K562 (cell line): ENCODE measurements at regions not wholly inside any gene's neighbourhood (a gene's known extent, or its start where the extent isn't known, plus 50 kb on each side); places are given as distances from the start of the nearest gene placed in this dataset.
A peak's percentile ranks its signal among the peaks of the same experiment; 100 is the strongest.

Experiments used
- ATAC-seq: fragments of 200-7000 bp; cut with Tn5 transposase; 3 replicates; pipeline ENCODE4 v1.9.1; 2020; ENCODE audit warnings: moderate library complexity
- BruUV-seq: library from RNA; stranded (reverse); fragments of 400-500 nt; replicated peaks from 2 replicates; lab custom pipeline; 2021; lab: Mats Ljungman, UMichigan
- CTCF ChIA-PET: fragments of 300-600 bp; formaldehyde crosslinking; extraction: SDS; loops from one replicate; lab custom pipeline; 2021; ENCODE audit warnings: low intra/inter-chr PET ratio; lab: Yijun Ruan, JAX
- POLR2A ChIA-PET: fragments of 300-600, 350-650 bp; sonication (Branson Sonifier 250); formaldehyde crosslinking; extraction: SDS; loops from one replicate; lab custom pipeline; 2021; ENCODE audit warnings: antibody characterized with exemption, inconsistent platforms; lab: Yijun Ruan, JAX
- DNase-seq, 4 experiments: peaks; one replicate each; pipeline versions ENCODE4 v3.0.0 to v3.0.0-alpha.2; 2011 to 2018; ENCODE audit warnings: low spot score in 3 of 4, mixed read lengths in 3 of 4; ENCODE audit errors: extremely low read depth in 1 of 4
- FAIRE-seq: peaks from 2 replicates; lab custom pipeline; 2011; peaks lifted over from hg19 to GRCh38; lab: Jason Lieb, UNC
- H2AFZ ChIP-seq: 2 replicates; pipeline ENCODE4 v1.6.0; 2011; ENCODE audit warnings: low read depth, low read length, control low read depth, inconsistent platforms
- H3K27ac ChIP-seq: fragments of 200-600 bp; 3 replicates; pipeline ENCODE4 v1.8.0; 2011; ENCODE audit warnings: low read depth, mild to moderate bottlenecking, control low read depth, inconsistent platforms, low read length, moderate library complexity, mixed read lengths; ENCODE audit errors: extremely low read depth
- H3K27me3 ChIP-seq, 2 experiments: fragments of 300-600 bp in 1 of 2; 2 replicates in 1 of 2; 3 replicates in 1 of 2; pipeline versions ENCODE4 v1.6.0 to v1.8.0; 2011; ENCODE audit warnings: inconsistent platforms in 2 of 2, low read length in 2 of 2, mild to moderate bottlenecking in 1 of 2, mixed read lengths in 1 of 2, moderate library complexity in 1 of 2; ENCODE audit not compliant: control insufficient read depth in 2 of 2, insufficient read depth in 2 of 2
- H3K36me3 ChIP-seq: fragments of 300-600 bp; 3 replicates; pipeline ENCODE4 v1.8.0; 2011; ENCODE audit warnings: mild to moderate bottlenecking, low read length, inconsistent platforms; ENCODE audit not compliant: control insufficient read depth, insufficient read depth
- H3K4me1 ChIP-seq, 2 experiments: fragments of 200-600 bp in 1 of 2; replicated peaks in 1 of 2; 2 replicates in 1 of 2; 3 replicates in 1 of 2; pipeline versions ENCODE4 v1.5.1 to v1.8.0; 2011; ENCODE audit warnings: inconsistent platforms in 2 of 2, low read length in 2 of 2, mild to moderate bottlenecking in 1 of 2, mixed read lengths in 1 of 2, moderate library complexity in 1 of 2; ENCODE audit not compliant: control insufficient read depth in 2 of 2, insufficient read depth in 2 of 2
- H3K4me2 ChIP-seq: 2 replicates; pipeline ENCODE4 v1.6.1; 2011; ENCODE audit warnings: low read length, control low read depth, inconsistent platforms, mixed read lengths; ENCODE audit not compliant: insufficient read depth
- H3K4me3 ChIP-seq: fragments of 200-600 bp; sonication (generic), shearing (Covaris generic); 2 replicates; pipeline ENCODE4 v1.5.1; 2016; ENCODE audit warnings: control low read depth, inconsistent platforms
- H3K79me2 ChIP-seq: fragments of 200-600 bp; 3 replicates; pipeline ENCODE4 v1.8.0; 2011; ENCODE audit warnings: low read length, inconsistent platforms; ENCODE audit not compliant: control insufficient read depth, insufficient read depth
- H3K9ac ChIP-seq, 2 experiments: 2 replicates each; pipeline versions ENCODE4 v1.6.0 to v1.6.1; 2011; ENCODE audit warnings: low read depth in 2 of 2, low read length in 2 of 2, control low read depth in 1 of 2, inconsistent platforms in 1 of 2, mild to moderate bottlenecking in 1 of 2, mixed read lengths in 1 of 2; ENCODE audit not compliant: insufficient read depth in 1 of 2
- H3K9me1 ChIP-seq: one replicate; pipeline ENCODE4 v1.6.0; 2011; ENCODE audit warnings: inconsistent platforms, mild to moderate bottlenecking, low read length, moderate library complexity; ENCODE audit not compliant: control insufficient read depth, insufficient read depth
- H3K9me3 ChIP-seq: replicated peaks from 2 replicates; pipeline ENCODE4 v1.5.1; 2011; ENCODE audit warnings: low read depth, low read length, inconsistent platforms; ENCODE audit not compliant: control insufficient read depth, insufficient read depth
- H4K20me1 ChIP-seq: replicated peaks from 2 replicates; pipeline ENCODE4 v1.6.1; 2011; ENCODE audit warnings: low read length, inconsistent platforms, mixed read lengths; ENCODE audit not compliant: control insufficient read depth, insufficient read depth
- FOSL1 ChIP-seq: fragments of 200-800 bp; sonication (Bioruptor generic); conservative IDR thresholded peaks from 2 replicates; pipeline ENCODE4 v1.6.1; 2016; ENCODE audit warnings: missing genetic modification characterization, missing compliant biosample characterization
- JUND ChIP-seq, 2 experiments: IDR thresholded peaks; 2 replicates in 1 of 2; 3 replicates in 1 of 2; pipeline ENCODE4 v1.6.1; 2011; ENCODE audit warnings: borderline replicate concordance in 2 of 2, low read depth in 2 of 2, low read length in 2 of 2, improper control_type of control experiment in 1 of 2, missing biosample characterization in 1 of 2, missing genetic modification characterization in 1 of 2, missing genetic modification reagents in 1 of 2
- MCM2 ChIP-seq: fragments of 450-650 bp; IDR thresholded peaks from 2 replicates; pipeline ENCODE4 v1.6.1; 2017; ENCODE audit warnings: low read depth, mild to moderate bottlenecking
- ZNF586 ChIP-seq: fragments of 450-650 bp; formaldehyde crosslinking; conservative IDR thresholded peaks from 2 replicates; pipeline ENCODE4 v1.4.0; 2020; ENCODE audit warnings: mild to moderate bottlenecking, moderate library complexity
- ZNF592 ChIP-seq: fragments of 450-650 bp; IDR thresholded peaks from 2 replicates; pipeline ENCODE4 v1.6.1; 2017; ENCODE audit warnings: antibody characterized with exemption, mild to moderate bottlenecking
- WGBS: fragments of 100-300 bp; shearing (Covaris generic); methylation state at CpG from one replicate; pipeline ENCODE4 v1.1.6; 2016; ENCODE audit warnings: low coverage, mixed read lengths; ENCODE audit not compliant: insufficient coverage; ENCODE audit errors: missing lambda C conversion rate; 5-methylcytosine and 5-hydroxymethylcytosine counted together
- in situ Hi-C: fragments of 300-500 bp; cut with MboI; formaldehyde crosslinking; loops from 4 replicates; pipeline ENCODE4 v1.15.0; 2018; ENCODE audit warnings: inconsistent platforms, mixed read lengths
- intact Hi-C: fragments of 100-400 bp; cut with micrococcal nuclease; formaldehyde crosslinking; loops from 2 replicates; pipeline ENCODE4 v1.14.2; 2022
- TF ChIP-seq, protein P1 (sequence below): fragments of 450-650 bp; IDR thresholded peaks from 2 replicates; pipeline ENCODE4 v1.7.0; 2016; ENCODE audit warnings: borderline replicate concordance

- Histone ChIP-seq H3K9me1 (no peaks in the 10 kb centered on the region), H4K20me1 (no peaks in the 10 kb centered on the region), H3K4me1 (peaks cover 0 to 3% of the 10 kb centered on the region in 2 experiments; a peak in 1 of 5 replicates), H3K4me2 (no peak overlapping the region), H3K9me3 (no peaks in the 10 kb centered on the region), H2AFZ (no peak overlapping the region)
- 13% methylated on average over 3 of the region's 3 CpGs for WGBS
- POLR2A ChIA-PET = interaction anchor here (0.6 kb wide), 1 partner anchor 74 kb away, joined by 3 read pairs; no protein-coding TSS in a partner anchor
- in situ Hi-C loops = no loop called here
- TF ChIP-seq FOSL1 (tag) (peak; percentile 52), ZNF586 (CRISPR knock-in tag) (no peak)
- TF ChIP-seq, all 486 proteins: peak for 1
- Histone ChIP-seq H3K79me2 (no peaks in the 10 kb centered on the region), H3K27me3 (no peaks in the 10 kb centered on the region), H3K4me3 (no peak overlapping the region), H3K27ac (no peak overlapping the region), H3K36me3 (no peaks in the 10 kb centered on the region), H3K9ac (no peak overlapping the region)
- CTCF ChIA-PET = interaction anchor here (0.6 kb wide), 1 partner anchor 381 kb away, joined by 4 read pairs; no protein-coding TSS in a partner anchor
- ATAC-seq (no peak), DNase-seq (no peak), FAIRE-seq (no peak)
- intact Hi-C loops = no loop called here
- no TSS peak for BruUV-seq
Measured at GRCh38 chr1:99557546-99558202, 88.2 kb upstream of the PALMD start.

- Histone ChIP-seq H3K27ac (no peak overlapping the region), H3K9ac (no peak overlapping the region), H2AFZ (peak overlapping the region; percentile 12; the same call in 1 of the 2 replicates), H3K36me3 (no peaks in the 10 kb centered on the region), H3K27me3 (no peaks in the 10 kb centered on the region), H3K79me2 (no peaks in the 10 kb centered on the region), H3K4me3 (no peak overlapping the region), H3K9me3 (no peaks in the 10 kb centered on the region), H3K4me1 (peaks cover 0 to 3% of the 10 kb centered on the region in 2 experiments; a peak in 1 of 5 replicates), H3K9me1 (no peaks in the 10 kb centered on the region), H3K4me2 (no peak overlapping the region), H4K20me1 (no peaks in the 10 kb centered on the region)
- no peak for ATAC-seq
- WGBS = 58% methylated on average over 2 of the region's 2 CpGs
- POLR2A ChIA-PET = no interaction called here
- in situ Hi-C loops = no loop called here
- DNase-seq = no peak
- FAIRE-seq = no peak
- CTCF ChIA-PET = no interaction called here
- BruUV-seq = no TSS peak
- intact Hi-C loops = no loop called here
- TF ChIP-seq, protein P1, sequence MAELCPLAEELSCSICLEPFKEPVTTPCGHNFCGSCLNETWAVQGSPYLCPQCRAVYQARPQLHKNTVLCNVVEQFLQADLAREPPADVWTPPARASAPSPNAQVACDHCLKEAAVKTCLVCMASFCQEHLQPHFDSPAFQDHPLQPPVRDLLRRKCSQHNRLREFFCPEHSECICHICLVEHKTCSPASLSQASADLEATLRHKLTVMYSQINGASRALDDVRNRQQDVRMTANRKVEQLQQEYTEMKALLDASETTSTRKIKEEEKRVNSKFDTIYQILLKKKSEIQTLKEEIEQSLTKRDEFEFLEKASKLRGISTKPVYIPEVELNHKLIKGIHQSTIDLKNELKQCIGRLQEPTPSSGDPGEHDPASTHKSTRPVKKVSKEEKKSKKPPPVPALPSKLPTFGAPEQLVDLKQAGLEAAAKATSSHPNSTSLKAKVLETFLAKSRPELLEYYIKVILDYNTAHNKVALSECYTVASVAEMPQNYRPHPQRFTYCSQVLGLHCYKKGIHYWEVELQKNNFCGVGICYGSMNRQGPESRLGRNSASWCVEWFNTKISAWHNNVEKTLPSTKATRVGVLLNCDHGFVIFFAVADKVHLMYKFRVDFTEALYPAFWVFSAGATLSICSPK = no peak
- TF ChIP-seq JUND (IDR thresholded peaks at IDR 0.05; ENCODE audit: borderline replicate concordance, low read depth, low read length) = no peak
- no peak for TF ChIP-seq JUND (tag; IDR thresholded peaks at IDR 0.05; ENCODE audit: borderline replicate concordance, low read depth, low read length)
- no peak for TF ChIP-seq MCM2
- no peak for TF ChIP-seq ZNF592
Measured at GRCh38 chr1:99559166-99559565, 86.7 kb upstream of the PALMD start.
